ENCODE measurements at regions not wholly inside any gene's neighbourhood (a gene's known extent, or its start where the extent isn't known, plus 50 kb on each side); places are given as distances from the start of the nearest gene placed in this dataset.

GRCh38 chr1:118504867-118505266, 319.8 kb upstream of the SPAG17 start:
- H3K27me3 ChIP-seq = no peaks in the 10 kb centered on the region
- 56% methylated on average over 4 of the region's 4 CpGs for WGBS
- H3K4me1 ChIP-seq = no peaks in the 10 kb centered on the region
- TF ChIP-seq EP300 (IDR thresholded peaks at IDR 0.05) (no peak), POLR2A (IDR thresholded peaks at IDR 0.05) (no peak), CTCF (IDR thresholded peaks at IDR 0.05) (no peak), POLR2AphosphoS5 (IDR thresholded peaks at IDR 0.05) (no peak)
- no peak overlapping the region for H3K4me3 ChIP-seq
- DNase-seq (ENCODE audit: low spot score in 2 of 2) = no peak
- H3K9me3 ChIP-seq = no peaks in the 10 kb centered on the region
- no peak overlapping the region for H3K27ac ChIP-seq
- no peaks in the 10 kb centered on the region for H3K36me3 ChIP-seq

GRCh38 chr1:118504221-118504644, 319.2 kb upstream of the SPAG17 start:
- no peaks in the 10 kb centered on the region for H3K9me3 ChIP-seq
- no peaks in the 10 kb centered on the region for H3K36me3 ChIP-seq
- WGBS = 23% methylated on average over 2 of the region's 2 CpGs
- H3K4me1 ChIP-seq = no peaks in the 10 kb centered on the region
- no peak for TF ChIP-seq POLR2A (IDR thresholded peaks at IDR 0.05)
- TF ChIP-seq EP300 (IDR thresholded peaks at IDR 0.05) = no peak
- TF ChIP-seq CTCF (IDR thresholded peaks at IDR 0.05) = no peak
- no peak for TF ChIP-seq POLR2AphosphoS5 (IDR thresholded peaks at IDR 0.05)
- H3K27ac ChIP-seq = no peak overlapping the region
- H3K27me3 ChIP-seq = no peaks in the 10 kb centered on the region
- DNase-seq (ENCODE audit: low spot score in 2 of 2) = no peak
- H3K4me3 ChIP-seq = no peak overlapping the region

- no peaks in the 10 kb centered on the region for H3K4me1 ChIP-seq
- DNase-seq (ENCODE audit: low spot score in 2 of 2) = no peak
- TF ChIP-seq CTCF (IDR thresholded peaks at IDR 0.05) (no peak), POLR2AphosphoS5 (IDR thresholded peaks at IDR 0.05) (no peak), POLR2A (IDR thresholded peaks at IDR 0.05) (no peak), EP300 (IDR thresholded peaks at IDR 0.05) (no peak)
Observed at GRCh38 chr1:118503752-118504151, 318.7 kb upstream of the SPAG17 start.

GRCh38 chr1:118494998-118495397, 310.0 kb upstream of the SPAG17 start:
- H3K36me3 ChIP-seq = no peaks in the 10 kb centered on the region
- WGBS = 92% methylated on average over 1 of the region's 1 CpG

More at GRCh38 chr1:118503752-118504151, 318.7 kb upstream of the SPAG17 start:
- H3K9me3 ChIP-seq = no peaks in the 10 kb centered on the region
- no peaks in the 10 kb centered on the region for H3K27me3 ChIP-seq
- no peak overlapping the region for H3K4me3 ChIP-seq
- H3K36me3 ChIP-seq = no peaks in the 10 kb centered on the region
- no peak overlapping the region for H3K27ac ChIP-seq

GRCh38 chr1:118488787-118489186, 303.8 kb upstream of the SPAG17 start:
- no peak for TF ChIP-seq POLR2A (IDR thresholded peaks at IDR 0.05)
- TF ChIP-seq EP300 (IDR thresholded peaks at IDR 0.05) = no peak
- no peak for TF ChIP-seq CTCF (IDR thresholded peaks at IDR 0.05)
- TF ChIP-seq POLR2AphosphoS5 (IDR thresholded peaks at IDR 0.05) = no peak
- H3K36me3 ChIP-seq = no peaks in the 10 kb centered on the region
- H3K4me1 ChIP-seq = peaks cover 2% of the 10 kb centered on the region
- H3K4me3 ChIP-seq = no peak overlapping the region
- 68% methylated on average over 3 of the region's 3 CpGs for WGBS
- no peak for DNase-seq (ENCODE audit: low spot score in 2 of 2)
- H3K9me3 ChIP-seq = no peaks in the 10 kb centered on the region
- H3K27me3 ChIP-seq = no peaks in the 10 kb centered on the region
- no peak overlapping the region for H3K27ac ChIP-seq

More at GRCh38 chr1:118494998-118495397, 310.0 kb upstream of the SPAG17 start:
- no peak for DNase-seq (ENCODE audit: low spot score in 2 of 2)
- no peaks in the 10 kb centered on the region for H3K4me1 ChIP-seq
- H3K4me3 ChIP-seq = no peak overlapping the region
- no peak for TF ChIP-seq EP300 (IDR thresholded peaks at IDR 0.05)
- TF ChIP-seq CTCF (IDR thresholded peaks at IDR 0.05) = no peak
- no peak for TF ChIP-seq POLR2A (IDR thresholded peaks at IDR 0.05)
- no peak for TF ChIP-seq POLR2AphosphoS5 (IDR thresholded peaks at IDR 0.05)
- H3K27ac ChIP-seq = no peak overlapping the region
- H3K27me3 ChIP-seq = no peaks in the 10 kb centered on the region
- H3K9me3 ChIP-seq = no peaks in the 10 kb centered on the region
